HG03342 (cell line): ENCODE measurements at regions not wholly inside any gene's neighbourhood (a gene's known extent, or its start where the extent isn't known, plus 50 kb on each side); places are given as distances from the start of the nearest gene placed in this dataset.
"Not testable (repeated sequence)": the region's sequence is repeated elsewhere in the genome, so short reads cannot be mapped to it uniquely, and the experiment has no call there.

Source experiments
- ATAC-seq: cut with Tn5 transposase; IDR thresholded peaks from one replicate; pipeline ENCODE4 v1.9.1; 2021; ENCODE audit warnings: mild to moderate bottlenecking, moderate library complexity; ENCODE audit not compliant: unreplicated experiment

DNA sequence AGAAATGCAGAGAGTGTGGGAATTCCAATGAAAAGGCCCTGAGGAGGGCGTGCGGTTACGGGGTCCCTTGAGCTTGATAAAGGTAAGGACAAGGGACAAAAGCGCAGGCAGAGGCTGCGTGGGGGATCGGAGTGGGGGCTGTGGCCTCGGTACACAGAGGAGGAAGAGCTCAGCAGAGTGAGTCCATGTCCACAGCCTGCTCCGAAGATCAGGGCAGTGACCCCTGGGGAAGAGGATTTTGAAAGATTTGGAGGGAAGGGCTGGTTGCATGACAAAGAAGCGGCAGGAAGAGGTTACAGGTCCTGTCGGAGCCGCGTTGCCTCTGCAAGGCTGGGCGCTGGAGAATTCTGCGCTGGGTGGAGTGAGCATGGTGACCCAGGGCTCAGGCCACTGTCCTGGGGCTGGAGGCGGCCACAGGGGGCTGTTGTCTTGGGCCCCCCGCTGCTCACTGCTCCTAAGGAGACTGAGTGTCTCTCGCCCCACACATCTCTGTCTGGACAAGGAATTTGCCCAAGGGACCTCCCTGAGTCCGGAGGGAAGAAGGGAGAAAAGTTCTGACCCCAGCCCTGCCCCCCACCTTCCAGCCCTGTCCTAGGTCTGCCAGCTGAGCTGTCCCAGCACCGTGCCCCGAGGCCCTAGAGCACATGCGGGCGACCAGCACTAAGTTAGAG is 69.8 kb upstream of the INSIG1 start:
- no peak for ATAC-seq

DNA sequence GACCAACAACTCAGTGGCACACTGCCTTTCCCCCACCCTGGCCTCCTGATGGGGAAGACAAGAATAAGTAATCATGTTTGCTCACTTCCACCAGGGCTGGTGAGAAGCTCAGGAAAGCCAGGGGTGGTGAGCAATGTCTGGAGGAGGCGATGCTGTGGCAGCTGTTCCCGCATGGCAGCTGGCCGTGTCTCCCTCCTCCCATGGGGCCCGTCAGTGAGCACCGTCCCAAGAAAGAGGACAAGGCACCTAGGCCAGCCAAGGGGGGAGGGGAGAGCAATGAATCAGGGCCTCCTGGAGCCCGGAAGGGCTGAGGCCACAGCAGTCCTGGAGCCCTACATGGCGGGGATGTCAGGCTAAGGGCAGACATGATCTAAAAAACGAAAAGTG is 69.2 kb upstream of the INSIG1 start:
- no peak for ATAC-seq

DNA sequence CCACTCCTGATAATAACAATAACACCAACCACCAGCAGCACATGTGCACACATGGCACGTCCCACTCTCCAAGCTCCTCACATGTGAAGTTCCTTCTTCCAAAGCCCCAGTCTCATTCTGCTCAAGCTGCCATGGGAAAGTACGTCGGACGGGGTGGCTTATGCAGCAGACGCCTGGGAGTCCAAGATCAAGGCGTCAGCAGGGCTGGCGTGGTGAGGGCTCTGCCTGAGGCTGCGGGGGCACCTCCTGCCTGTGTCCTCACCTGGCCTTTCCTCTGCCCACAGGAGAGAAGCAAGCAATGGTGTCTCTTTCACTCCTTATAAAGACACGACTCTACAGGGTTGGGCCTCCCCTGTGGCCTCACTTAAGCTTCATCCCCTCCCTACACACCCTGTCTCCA is 68.8 kb upstream of the INSIG1 start:
- no peak for ATAC-seq

DNA sequence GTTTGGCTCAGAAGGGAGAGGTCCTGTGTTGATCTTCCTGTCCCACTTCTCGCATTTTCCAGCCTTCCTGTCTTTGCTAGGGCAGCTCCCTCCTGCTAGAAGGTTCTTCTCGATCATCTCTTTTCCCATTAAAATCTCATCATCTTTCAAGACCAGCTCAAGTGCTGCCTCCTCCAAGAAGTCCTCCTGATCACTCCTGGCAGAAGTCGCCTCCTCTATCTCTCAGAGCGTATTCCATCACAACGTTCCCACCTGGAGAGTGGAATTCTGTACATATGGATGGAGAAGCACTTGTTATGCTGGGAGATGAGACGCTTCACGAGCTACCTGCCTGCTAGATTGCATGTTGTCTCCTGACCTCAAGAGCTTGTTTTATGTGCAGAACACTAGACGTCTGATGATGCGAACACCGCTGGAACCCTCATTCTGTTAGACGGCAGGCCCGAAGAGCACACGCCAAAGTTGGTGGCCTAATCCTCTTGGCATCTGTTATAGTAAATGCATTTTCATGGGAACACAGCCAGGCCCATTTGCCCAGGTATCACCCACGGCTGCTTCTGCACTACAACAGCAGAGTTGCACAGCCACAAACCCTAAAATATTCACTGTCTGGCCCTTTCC is 68.0 kb upstream of the INSIG1 start:
- no peak for ATAC-seq

DNA sequence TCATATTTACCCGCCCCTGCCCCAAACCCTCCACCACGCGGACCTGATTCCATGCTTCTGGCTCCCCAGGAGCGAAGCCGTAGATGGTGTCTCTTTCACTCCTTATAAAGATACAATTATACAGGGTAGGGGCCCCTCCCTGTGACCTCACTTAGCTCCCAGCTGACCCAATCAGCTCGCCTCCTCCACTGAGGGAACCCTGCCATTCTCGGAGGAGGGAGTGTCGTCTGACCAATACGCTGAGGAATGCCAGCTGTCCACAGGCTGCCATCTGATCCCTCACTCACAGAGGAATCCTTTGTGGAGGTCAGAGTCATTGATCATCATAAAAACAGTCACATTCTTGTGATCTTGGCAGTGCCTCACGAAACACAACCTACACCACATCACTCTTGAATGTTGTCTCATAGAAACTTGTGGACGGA is 67.5 kb upstream of the INSIG1 start:
- no peak for ATAC-seq

DNA sequence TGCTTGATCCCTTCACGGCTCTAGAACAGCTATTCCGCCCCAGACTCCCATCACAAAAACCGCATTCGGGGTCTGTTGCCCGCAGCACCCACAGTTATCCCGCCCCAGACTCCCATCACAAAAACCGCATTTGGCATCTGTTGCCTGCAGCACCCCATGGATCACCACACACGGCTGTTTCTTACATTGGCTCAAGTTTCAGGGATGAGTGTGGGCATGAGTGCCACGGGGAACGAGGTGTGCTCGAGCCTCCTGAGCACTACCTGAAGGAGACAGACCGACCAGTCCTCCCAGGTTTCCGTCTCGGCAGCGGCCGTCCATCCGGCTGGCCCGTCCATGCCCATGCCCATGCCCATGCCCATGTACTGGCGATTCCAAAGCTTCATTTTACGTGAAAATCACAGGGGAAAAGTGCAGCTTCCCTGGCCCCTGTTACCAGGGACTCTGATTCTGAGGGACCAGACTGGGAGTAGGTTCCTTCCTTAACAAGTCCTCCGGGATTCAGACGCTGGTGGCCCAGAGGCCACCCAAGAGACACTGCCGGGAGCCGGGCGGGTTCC is 66.4 kb upstream of the INSIG1 start:
- ATAC-seq = no peak

DNA sequence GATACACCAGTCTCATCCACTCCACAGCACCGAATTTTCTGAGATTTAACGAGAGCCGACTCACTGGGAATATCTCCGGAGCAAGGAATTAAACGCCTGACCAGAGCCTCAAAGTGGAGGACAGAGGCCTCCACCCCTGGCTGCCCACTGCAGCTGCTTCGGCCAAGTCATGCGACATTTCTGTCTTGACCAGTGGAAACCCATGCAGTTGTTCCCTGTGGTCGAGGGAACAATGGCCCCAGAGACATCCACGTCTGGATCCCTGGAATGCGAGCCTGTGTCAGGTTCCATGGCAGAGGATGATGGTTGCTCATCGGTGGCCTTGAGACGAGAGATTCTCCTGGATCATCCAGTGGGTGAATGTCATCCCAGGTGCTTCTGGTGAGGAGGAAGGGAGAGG is 65.7 kb upstream of the INSIG1 start:
- ATAC-seq = no peak

DNA sequence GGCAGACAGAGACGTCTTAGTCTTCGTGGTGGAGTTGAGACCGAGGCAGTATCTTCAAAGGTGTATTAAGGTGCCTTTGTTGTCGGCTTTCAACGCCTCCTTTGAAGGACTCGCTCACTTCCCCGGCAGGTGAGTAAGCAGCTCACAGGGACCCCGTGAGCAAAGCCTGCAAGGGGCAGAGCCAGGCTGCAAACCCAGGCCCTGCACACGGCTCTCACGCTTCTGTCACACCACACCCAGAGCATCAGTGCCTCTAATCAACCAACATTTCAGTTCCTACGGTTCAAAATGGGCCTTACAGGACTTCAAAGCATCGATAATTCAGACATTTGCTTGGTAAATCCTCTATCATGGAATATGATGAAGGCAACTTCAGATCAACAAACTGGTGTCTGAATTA is 64.8 kb upstream of the INSIG1 start:
- no peak for ATAC-seq

DNA sequence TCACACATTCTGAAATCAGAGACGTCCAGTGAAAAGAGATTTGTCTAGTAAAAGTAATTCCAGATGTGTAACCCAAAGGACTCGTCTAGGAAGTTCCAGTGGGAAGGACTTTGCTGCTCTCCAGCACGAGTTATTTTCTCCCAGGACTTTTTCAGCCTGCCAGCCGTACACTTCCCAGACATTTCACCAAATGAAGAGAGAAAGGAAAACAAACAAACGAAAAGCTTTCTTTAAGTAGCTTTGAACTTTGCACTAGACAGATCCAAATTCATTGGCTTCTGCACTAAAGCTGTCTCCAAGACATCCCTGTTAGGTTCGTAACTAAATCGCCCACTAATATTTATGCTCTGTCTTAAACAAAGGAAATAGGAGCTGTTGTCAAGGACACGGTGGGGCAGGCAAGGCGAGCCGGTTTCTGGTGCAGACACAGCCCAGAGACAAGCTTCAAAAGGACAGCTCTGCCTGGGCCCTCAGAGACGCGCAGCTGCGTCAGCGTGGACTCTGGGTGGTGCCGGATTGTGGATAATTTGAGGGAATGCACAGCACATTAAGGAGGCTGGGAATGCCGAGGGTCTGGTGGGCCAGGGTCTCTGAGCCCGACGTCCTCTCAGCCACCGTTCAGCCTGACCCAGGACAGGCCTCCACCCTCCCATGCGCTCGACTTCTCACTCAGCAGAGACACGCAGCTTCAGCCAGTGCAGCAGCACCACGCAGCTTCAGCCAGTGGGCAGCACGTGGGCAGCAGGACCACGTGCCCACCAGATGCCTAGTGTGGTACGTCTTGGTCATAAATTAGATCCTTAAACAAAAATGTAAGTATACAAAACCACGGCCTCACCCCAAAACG is 64.1 kb upstream of the INSIG1 start:
- ATAC-seq = no peak

DNA sequence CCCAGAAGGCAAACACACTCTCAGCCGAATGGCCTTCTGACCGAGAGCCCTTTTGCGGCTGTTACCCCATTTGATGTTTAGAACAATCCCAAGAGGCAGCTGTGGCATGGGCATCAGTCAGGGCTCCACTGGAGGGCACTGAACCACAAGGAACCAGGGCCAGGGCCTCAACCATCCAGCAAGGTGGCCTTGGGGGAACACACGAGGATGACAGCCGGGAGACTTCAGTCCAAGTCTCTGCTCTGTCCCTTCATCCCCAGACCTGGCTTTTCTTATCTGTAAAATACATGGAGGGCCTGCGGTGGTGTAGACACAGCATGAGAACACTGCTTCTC is 63.6 kb upstream of the INSIG1 start:
- no peak for ATAC-seq

DNA sequence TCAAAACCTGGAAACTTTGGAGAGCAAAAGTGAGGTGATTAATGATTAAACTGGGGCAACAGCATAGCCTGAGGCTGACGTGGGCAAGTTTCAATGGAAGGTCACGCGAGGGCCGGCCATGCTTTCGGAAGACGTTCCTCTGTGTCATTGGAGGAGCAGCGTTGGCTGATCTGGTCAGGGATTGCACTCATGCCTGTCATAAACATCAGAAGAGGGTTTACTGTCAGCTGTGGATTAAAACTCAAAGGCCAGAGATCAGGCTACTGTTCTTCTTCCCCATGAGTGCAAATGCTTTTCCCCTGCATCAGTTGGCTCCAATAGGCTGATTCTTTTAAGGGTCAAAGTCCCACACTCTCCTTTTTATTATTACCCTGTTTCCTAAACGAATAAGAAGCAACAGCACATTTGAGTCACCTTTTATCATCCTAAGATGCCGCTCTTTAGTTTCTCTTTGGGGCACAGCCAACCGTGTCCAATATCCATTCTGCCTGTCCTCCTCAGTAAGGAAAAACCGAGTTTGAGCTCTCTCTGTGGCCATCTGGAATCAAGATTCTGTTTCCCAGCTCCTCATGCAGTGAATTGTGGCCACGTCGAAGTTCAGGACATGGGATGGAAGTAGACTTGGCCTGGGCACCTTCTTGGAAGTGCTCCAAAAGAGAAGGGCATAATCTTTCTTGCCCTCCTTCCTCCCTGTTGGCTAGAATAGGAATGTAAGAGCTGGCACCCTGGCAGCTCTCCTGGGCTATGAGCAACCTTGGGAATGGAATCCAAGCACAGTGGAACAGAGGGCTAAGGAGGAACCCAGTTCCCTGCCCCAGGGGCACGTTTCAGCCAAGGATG is 62.5 kb upstream of the INSIG1 start:
- ATAC-seq = no peak

DNA sequence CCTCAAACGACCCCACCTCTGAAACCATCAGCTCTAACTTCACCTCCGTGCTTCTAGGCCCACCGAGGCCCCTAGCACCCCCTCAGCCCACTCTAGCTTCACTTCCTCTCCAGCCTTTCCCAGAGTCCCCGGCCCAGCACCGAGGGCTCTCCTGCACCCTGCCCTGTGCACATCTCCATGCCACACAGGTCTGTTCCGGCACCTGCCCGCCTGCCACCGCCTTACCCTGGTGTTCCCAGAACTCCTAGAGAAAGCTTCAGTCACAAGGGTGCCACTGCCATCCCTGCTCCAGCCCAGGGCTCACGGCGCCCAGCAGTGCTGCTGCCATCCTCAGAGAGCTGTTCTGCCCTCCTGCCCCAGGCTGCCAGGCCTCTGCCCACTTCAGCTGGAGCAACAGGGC is 61.3 kb upstream of the INSIG1 start:
- ATAC-seq = no peak

DNA sequence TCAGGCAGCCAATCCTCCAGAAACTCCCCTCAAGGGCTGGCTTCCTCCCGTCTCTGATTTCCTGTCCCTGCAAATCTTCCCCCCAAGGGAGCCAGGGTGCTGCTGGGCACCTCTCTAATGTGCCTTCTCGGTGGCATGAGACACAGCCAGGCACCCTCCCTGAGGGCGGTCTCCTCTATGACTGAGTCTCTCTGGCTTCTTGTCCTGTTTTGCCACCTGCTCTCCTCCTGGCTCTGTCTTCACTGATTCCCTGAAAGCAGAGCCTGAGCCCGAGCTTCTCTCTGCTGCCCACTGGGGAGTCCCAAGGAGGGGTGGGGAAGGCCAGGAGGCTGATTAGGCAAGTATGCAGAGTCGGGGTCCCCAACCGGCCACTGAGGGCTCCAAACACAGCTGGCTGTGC is 60.4 kb upstream of the INSIG1 start:
- no peak for ATAC-seq

DNA sequence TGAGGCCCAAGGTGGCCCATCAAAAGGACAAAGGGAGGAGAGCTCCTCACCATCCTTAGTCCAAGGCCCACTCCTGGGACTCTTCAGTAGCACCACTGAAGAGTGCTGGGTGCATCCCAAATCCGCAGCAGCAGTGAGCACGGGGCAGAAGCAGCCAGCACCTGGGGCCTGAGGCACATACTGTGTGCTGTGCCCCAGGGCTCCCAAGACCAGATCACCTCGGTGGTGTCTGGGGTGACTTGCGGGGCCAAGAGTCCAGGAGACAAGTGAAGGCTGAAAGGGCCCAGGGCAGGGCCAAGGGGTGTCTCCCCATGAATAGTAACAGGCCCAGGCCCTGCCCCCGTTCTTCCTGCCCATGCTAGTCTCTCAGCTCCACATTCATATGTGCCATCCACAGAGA is 59.9 kb upstream of the INSIG1 start:
- ATAC-seq = no peak

DNA sequence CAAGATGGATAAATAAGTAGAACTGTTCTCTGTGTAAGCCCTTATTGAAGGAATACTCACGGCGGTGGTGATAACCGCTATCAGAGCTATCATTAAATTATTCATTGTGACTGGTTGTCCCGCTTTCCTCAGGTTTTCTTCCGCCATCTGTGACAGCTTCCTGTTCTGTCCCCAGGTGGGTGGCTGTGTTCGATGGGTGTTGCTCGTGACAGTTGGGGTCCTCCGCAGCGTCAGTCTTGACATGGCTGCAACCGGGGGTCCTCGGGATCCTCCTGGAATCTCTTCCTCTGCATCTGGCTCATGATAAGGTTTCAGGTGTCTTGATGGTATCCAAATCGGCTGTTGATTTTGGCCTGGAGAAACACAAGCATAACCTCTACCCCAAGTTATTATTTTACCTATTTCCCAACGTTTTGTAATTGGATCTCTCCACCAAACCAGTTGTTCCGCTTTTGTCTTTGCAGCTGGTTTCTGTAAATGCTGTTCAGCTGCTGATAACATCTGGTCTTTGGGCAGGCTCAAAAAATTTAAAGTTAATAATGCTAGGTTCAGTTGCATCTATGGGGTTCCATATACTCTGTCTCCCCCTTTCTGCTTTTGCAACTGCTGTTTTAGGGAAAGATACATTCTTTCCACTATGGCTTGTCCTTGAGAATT is 58.1 kb upstream of the INSIG1 start:
- not testable (repeated sequence) for ATAC-seq

DNA sequence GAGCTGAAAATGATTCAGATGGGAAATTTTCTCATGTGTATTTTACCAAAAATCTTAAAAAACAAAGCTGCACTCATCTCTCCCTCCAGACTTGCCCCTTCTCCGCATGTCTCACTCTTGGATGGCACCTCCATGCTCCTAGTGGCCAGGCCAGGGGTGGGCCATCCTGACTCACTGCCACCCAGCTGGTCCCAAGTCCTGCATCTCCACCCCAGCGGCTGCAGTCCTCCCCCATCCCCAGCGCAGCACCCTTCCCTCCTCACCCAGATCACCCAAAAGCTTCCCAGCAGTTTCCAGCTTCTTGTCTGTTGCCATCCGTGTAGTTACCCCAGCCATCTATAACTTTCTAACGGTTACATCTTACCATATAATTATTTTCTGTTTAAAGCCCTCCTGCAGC is 53.0 kb upstream of the INSIG1 start:
- ATAC-seq = no peak

DNA sequence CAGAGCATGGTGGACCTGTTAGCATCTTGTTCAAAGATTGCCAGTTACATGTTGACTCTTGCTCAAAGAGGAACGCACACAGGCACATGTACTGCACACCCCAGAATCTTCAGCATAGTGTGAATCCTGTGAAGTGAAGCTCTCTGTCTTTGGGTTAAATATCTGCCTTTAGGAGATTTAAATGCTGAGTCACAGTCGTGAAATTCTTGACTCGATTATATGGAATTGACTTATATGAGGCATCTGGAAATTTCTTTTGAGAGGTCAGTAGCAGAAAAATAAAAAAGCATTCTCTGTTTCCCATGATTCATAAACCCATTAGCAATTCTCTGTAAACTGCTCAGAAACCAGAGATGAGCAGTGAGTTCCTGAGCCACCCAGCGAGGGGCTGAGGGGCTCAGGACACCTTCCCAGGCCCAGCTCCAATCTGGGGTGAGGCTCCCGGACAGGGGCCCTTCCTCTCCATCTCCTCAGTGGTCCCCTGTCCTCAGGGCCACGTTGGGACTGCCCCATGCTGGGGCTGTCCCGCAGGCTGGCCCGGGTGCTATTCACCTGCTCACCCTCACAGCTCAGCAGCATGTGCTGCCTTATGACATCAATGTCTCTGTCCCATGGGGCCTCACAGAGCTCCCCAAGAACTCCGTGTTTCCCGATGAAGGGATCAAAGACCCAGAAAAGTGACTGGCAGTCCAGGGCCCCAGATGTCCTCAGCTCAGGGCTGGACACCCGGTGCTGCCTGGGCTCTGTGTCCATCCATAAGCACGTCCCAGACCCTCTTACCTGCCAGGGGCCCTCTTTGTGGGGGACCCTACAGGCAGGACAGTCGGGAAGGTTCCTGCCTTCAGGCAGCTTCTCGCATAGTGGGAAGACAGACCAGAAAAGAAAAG is 50.0 kb upstream of the INSIG1 start:
- no peak for ATAC-seq
